Middle frontal gyrus (tissue), 1 donor: ENCODE measurements at regions not wholly inside any gene's neighbourhood (a gene's known extent, or its start where the extent isn't known, plus 50 kb on each side); places are given as distances from the start of the nearest gene placed in this dataset.
A peak's percentile ranks its signal among the peaks of the same experiment; 100 is the strongest.

Source experiments
- DNase-seq: peaks from one replicate; pipeline ENCODE4 v3.0.0-alpha.2; 2015; ENCODE audit warnings: low spot score; ENCODE audit errors: extremely low spot score

DNA sequence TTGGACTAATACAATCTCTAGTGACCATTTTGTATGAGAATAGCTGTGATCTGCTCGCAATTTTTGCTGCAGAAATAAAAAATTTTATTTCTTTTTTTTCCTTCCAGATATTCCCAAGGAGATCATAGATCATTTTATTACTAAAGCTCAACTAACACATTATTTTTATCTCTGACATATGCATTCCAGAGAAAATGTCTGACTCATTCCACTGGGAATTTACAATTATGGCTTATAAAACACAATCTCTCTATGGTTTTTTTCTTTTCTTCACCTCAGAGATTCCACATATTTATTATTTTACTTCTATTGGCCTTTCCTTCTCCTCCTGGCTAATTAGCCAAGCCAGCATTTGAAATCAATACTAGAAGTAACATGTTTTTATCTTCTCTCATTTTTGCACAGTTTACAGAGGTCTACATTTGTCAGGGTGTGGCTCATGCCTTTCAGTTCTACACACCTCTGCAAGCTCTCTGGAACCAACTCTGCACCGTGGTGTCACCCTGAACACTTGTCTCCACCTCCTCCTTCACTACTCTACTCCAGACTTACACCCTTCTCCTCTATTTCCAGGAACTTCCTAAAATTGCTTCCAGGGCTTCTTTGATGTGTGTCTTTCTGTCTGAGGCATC lies 59.8 kb upstream of the GPM6A start:
- no peak for DNase-seq

DNA sequence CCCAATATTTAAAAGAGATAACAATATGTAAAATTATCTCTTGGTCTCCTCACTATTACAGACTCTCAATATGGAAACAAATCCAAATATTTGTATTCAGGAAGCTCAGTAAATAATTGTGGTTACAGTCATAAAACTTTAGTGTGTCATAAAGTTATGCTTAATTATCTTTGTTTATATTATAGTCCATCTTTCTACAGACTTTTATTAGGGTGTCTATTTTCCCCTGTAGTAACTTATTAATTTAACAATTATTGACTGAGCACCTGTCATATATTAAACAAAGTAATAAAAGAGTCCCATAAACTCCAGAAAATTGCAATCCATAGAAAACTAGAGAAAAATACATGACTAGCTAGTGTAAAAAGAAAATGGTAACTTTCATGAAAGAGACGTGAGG lies 61.6 kb upstream of the GPM6A start:
- no peak for DNase-seq

DNA sequence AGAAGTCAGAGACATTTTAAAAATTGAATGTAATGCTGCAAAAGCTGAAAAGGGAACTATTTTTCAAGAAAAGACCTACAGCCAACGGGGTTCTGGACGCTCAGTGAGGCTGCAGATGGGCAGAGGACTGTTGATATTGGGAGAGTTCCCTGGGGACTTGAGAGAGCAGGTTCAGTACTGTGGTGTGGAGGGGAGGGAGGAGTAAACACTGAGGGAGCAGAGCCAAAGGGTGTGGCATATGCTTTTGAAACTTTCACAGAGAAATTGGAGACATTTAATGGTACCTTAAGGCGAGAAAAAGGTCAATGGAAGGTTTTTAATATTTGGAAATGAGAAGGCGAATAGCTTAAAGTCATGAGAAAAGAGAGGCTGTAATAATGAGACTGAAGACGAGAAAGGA lies 62.2 kb upstream of the GPM6A start:
- no peak for DNase-seq

DNA sequence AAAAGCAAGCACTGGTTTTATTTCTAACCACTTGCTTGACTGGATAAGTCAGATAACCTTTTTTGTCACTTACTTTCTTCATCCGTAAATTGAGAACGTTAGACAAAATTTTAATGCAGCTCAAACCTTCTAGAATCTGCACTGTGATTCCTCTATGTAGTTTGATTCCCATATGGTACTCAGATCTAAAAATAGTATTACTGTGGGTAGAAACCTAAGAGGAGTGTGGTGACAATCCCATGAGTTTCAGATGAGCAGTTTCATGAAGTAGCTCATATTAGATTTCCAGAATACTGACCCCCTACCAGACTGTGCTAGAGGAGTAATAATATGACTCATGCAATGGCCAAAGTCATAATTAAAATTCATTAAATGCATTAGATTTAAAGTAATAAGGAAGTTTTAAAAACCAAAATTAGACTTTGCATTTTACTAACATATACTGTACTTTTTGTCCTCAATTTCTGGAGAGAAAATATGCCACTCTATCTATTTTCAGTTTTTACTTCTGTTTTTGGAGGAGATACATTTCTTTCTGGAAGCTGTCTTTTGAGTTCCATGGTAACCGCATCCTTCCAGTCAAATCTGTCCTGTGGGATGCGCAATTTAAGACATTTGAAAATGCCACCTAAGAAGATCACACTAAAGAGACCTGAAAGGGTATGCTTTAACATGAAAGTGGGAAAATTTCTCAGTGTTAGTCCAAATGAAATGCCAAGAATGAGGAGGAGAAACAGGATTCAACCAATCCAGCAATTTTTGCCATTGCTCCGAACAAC lies 64.1 kb upstream of the GPM6A start:
- no peak for DNase-seq

DNA sequence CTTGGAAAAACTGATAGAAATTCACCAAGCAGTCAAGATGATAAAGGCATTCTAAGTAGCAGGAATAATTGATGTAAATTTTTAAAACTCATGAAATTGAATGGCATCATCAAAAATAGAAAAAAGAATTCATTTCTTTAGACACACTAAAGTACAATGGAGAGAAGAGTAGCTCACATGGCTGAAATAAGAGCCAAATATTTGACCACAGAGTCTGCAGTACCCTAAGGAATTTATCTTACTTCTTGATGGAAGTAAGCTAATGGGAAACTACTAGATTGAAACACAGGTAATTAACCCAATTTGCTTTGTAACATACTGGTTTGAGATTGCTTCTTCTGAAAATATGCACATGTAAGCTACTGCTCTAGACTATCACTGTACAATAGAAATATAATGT lies 70.8 kb upstream of the GPM6A start:
- no peak for DNase-seq

DNA sequence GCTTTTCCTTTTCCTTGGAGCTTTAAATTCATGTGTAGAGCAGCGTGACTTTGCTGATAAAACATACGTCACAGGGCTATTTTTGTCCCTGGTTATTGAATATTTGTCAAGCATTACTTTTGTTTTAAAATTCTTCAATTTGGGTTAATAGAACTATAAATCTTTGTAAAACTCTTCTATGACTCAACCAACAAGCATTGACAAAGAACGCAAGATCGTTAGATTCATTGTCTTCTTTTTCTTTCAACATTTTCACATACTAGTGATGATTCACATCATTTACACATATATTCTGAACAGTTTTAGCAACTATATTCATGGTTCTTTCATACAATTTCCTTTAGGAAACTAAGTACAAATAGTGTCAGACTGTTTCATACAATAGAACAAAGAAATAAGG lies 72.0 kb upstream of the GPM6A start:
- no peak for DNase-seq

DNA sequence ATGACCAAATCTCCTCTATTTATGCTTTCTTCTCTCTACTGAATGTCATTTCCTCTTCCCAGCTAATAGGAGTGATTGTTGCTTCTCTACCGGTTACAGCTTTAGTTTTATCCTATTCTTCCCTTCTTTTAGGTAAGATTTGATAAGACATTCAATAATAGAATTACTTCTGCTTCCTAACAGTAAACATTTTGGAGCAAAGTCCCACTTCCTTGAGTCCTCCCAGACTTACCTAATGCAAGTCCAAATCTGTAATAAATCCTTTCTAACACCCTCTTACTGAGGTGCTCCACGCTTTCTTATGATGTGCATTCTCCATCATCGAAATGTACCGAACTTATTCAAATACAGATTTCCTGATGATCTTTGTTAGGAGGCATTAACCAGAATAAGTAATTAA lies 79.2 kb upstream of the GPM6A start:
- no peak for DNase-seq

DNA sequence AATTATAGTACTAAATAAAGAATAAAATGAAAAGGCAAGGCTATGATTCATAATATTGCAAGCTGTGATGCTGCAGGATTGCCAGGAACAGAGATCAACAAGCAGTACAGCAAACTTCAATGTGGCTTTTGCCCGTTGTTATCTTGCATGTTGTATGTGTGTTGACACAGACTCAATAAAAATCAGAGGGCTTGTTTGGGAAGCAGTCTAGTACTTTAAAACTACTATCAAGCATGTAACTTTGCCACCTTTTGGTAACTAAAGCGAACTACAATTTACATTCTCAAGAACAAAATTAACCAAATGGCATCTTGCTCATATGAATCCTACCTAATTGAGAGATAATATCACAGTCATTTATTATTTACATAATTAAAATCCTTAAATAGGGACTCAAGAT lies 79.8 kb upstream of the GPM6A start:
- DNase-seq = peak; percentile 26

DNA sequence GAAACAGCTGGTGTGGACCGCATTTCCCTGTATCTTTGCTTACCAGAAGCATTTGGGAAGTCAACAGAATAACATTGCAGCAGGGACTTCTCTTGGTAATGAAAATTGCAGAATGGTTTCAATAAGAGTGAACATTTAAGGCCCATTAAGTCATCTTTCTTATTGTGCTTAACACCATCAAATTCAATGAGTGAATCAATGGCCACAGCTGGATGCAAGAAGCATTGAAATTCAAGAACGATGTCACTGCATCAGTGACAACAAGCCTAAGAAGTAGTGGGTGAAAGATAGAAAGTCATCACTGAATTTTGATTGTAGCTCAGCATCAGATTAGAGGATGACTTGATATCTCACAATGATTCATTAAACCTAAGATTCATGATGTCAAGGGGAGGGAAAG lies 93.9 kb upstream of the GPM6A start:
- DNase-seq = no peak

DNA sequence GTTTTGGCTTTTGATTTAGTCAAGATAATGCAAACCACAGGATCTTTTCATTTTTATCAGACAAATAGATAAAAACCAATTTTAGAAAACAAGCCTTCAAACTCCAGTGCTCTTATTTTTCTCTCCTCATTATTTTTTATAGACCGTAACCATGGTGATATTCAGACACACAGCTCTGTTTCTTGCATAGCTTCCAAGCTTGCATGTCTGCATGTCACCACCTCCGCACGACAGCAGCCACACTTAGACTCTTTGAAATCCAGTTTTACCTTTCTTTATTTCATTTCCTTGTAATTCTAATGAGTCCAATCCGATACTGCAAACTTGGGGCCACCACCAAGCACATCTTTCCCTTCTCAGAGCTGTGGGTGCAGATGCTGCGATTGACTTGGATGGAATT lies 94.3 kb upstream of the GPM6A start:
- DNase-seq = no peak

DNA sequence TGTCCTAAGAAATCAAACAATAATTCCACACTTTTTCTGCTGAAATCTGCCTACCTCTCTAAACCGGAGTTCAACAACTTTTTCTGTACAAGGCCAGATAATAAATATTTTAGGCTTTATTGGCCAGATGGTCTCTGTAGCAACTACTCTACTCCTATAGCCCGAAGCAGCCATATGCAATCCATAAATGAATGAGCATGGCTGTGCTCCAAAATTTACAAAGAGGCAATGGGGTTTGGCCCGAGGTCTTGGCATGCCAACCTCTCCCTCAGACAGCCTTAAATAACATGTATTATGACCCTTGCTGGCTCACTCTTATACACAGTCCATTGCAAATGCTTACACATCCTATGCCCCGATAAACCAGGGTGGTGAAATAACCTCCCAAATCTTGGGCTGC lies 98.6 kb upstream of the GPM6A start:
- no peak for DNase-seq

DNA sequence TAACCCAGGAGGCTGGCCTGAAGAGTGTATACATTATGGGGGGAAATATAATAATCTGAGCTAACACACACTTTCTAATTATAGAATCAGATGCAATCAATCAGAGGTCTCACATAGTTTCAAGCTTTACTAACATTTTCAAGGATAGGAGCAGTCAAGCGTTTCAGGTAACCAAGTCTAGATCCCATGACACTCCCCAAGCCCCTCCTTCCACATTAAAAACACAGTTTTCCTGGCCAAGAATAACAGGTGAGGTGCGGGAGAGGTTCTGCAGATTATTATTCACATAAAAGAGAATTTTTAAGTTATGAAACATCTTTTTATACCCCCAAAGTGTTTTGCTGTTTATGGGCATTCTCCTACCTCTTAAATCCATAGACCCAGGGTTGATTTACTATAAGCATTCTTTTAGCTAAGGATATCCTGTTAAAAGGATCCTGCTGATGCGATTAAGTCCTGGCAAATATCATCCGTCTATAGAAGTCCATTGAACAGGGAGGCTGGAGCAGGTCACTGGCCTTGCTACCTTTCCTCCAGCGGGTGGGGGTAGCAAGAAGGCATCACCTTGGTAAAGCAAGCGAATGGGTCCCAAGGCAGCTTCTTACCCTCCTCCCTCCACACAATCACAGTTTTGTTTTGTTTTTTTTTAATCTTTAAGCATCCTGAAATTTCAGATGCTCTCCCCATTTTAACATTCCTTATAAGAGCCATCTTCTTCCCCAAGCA lies 104.7 kb upstream of the GPM6A start:
- DNase-seq = no peak

DNA sequence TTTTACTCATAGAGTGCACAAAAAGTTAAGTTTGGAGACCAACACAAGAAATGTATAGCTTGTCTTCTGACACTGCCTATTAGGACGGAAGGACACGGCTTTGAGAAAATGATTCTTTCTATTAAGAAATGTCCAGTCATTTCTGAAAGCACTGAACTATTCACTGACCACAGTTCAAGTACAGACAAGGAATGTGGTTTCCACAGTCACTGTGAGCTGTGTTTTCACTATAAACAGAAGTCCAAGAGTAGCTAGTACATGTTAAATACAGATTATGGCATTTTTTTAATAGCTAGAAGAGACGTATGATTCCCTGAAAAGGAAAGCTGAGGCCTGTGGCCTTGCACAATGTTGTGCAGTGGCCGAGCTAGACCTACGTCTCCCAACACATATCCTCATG lies 115.1 kb upstream of the GPM6A start:
- no peak for DNase-seq

DNA sequence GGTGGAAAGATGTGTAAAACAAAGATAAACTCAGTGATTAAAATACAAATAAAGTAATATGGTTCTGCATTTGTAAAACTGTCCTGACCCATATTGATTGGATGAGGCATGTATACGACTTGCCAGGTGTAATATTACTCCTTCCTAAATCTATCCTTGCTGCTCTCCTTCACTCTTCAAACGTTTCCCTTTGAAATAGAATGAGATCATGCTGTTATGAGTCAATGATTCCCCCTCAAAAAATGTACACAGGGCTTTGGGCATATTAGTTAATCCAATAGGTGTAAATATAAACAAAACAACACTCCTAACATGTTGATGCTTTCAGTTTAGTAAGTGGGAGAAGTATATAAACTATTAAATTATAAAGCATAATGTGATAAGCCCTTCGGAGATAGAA lies 117.4 kb upstream of the GPM6A start:
- no peak for DNase-seq

DNA sequence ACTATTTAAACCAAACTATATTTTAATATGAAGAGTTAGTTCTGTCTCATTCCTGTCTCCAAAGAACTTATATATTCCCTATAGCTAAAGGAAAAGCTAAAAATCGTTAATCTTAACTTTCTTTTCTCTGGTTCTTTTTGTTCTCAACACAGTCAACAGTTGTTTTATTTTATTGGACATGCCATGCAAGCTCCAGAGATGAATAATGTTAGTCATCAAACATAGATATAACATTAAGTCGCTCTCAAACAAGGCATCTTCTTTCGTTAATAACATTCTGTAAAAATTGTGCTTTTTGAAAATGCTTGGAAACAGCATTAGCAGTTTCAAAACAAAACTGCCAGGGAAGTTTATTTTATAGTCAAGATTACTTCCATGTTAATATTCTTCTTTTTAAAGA lies 117.9 kb upstream of the GPM6A start:
- DNase-seq = no peak

DNA sequence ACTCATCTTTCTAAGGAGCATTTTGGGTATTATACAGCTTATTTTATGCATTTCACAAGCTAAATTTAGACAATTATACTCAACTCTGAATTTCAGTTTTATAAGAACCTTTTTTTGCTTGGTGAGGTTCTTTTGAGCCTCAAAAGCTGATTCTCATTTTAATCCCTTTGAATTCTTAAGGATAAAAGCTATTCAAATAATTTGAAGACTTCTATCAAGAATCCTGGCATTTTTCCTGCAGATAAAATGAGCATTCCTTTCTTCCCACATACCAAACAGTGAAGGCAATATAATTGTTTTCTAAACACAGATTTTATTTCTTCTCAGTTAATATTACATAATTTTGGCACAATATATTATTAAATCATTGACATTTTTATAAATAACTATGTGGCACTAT lies 118.4 kb upstream of the GPM6A start:
- no peak for DNase-seq

DNA sequence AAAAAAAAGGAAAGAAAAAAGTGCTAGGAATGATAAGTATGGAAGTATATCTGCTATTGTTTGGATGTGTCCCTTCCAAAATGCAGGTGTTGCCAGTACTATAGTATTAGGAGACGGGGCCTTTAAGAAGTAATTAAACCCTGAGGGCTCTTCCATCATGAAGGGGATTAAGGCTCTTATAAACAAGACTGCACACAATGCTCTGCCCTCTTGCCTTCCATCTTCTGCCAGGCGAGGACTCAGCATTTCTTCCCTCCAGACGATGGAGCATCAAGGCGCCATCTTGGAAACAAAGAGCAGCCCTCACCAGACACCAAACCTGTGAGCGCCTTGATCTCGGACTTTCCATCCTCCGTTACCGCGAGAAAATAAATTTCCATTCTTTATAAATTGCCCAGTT lies 120.1 kb upstream of the GPM6A start:
- DNase-seq = no peak

DNA sequence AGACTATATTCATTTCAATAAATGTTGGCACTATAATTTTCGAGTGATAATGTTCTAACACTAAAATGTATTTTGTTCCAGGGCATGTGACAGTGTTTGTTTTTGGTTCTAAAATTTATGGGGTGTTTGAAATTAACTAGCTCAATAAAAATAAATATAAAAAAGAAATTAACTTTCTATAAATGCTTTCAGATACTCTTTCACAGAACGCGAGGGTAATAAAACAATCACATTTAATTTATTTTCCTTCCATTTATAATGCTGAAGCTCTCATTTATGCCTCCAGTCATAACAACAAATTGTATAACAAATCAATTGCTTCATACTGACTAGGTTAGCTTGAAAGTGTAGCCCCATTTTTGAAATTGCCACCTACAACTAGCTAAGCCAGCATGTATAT lies 122.4 kb upstream of the GPM6A start:
- no peak for DNase-seq

DNA sequence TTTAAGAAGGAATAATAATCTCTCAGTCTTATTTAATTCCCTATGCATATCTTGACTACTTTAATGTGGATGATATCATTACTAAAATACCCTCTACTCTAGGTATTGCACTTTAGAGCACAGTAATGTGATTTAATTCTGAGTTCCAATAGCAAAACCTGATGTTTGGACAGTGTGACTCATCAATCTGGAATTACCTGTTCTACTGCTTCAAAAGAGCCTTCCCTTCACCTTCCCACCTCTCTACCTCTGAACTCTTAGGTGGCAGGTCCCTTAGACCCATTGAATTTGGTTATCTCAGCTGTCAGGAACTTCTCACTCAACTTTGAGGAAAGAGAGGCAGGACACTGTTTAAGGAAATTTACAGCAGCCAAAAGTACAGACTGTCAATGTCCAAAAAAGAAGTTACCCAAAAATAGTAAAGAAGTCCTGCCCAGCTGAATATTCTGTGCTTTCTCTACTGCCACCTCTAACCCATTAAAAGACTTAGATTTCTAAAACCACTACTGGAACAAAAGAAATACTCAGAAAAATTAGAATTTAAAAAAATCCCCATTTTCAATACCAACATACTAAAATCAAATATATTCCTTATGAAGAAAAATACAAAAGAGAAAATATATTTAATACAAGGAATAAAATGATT lies 123.1 kb upstream of the GPM6A start:
- DNase-seq = no peak

DNA sequence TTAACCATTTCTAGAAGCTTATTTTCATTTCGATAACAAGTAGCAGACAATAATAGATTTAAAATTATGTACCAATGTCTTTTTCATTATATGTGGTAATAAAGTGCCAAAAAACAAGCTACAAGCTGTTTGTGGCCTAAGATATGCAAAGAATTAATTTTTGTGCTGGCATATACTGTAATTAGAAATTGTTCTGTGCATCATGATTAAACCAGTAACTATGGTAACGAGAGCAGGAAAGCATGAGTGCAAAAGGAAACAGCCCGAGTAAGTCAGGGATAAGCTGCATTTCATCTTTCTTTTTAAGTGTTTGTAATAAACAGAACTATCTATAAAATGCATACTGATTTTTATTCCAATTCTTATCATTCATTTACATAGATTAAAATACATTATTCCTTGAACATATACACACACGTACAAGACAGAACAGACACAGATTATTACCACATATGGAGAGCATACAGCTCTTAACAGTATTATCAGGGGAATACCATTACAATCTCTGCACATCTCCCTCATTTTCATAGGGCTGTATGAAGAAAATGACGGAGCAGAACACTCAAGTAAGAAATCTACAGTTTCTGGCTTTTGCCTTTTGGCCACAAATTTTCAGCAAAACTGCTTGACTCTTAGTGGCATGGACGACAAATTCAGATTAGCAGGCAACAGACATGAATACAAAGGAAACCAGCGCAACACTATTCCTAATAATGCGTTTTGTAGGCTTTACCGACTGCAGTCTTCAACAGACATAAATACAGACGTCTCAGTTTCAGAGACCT lies 121.3 kb upstream of the WDR17 start:
- DNase-seq = peak; percentile 46

DNA sequence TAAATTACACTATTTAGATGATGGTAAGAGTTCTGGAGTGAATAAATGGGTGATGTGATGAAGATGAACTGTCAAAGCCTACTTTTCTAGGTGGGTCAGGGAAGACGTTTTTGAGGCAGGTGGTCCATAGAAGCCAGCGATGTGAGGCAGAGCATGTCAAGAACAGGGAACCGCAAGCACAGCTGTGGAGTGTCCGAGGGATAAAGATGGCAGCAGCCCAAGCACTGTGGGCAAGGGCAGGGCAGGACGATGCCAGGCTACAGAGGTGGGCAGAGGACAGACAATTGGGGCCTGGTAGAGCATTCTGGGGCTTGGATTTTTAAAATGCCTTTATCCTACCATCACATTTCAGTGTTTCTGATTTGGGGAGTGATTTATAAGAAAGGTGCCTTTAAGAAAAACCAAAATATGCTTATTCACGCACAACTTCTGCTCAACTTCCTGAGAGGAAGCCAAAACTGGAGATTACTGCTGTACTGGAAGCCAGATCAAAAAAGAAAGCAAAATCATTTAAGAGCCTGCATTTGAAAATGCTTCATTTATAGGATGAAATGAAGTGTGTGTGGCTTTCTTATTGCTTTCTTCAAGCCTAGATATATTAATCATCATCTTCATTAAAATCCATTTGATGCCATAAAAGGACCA lies 119.0 kb upstream of the WDR17 start:
- no peak for DNase-seq
